ENCODE measurements at regions not wholly inside any gene's neighbourhood (a gene's known extent, or its start where the extent isn't known, plus 50 kb on each side); places are given as distances from the start of the nearest gene placed in this dataset.
"Not testable (repeated sequence)": the region's sequence is repeated elsewhere in the genome, so short reads cannot be mapped to it uniquely, and the experiment has no call there.

DNA sequence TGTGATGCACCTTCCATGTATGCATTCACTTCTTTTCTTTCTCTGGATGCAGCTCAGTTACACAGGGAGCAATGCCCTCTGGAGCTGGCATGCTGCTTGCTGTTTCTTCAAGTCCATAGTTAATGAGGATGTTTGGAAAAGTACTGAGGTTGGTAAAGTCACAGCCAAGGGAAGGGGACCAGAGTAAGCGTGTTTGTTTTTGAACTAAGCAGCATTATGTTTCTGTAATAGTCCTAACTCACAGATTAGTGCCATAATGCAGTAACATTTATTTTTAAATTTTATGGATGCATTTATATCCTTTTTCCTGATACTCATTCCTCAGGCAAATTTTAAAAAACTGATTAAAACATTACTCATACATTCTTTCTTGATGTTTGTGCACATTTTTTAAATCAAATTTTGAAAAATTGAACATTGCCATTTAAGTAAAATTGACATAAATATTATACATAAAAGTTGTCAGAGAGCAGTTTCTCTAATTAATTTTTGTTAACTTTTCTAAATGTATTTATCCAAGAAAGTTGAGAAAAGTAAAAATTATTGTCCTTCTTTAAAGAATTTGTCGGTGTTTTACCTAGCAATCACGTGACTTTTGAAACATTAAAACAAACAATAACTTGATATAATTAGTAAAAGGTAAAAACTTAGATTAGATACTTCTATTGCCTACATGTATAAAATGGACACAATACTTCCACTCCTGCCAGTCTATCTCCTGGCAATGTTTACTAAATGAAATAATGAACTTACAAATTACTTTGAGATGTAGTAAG, 659.6 kb upstream of the ANKRD30A start:
- intact Hi-C loops (cut with DNase I) = no loop called here
- DNase-seq = no peak
- 78 to 88% methylated on average over 3 of the region's 3 CpGs for WGBS, 2 donors

GRCh38 chr10:36464291-36464690, 661.1 kb upstream of the ANKRD30A start:
- no peak for DNase-seq
- Histone ChIP-seq H3K36me3 (no peaks in the 10 kb centered on the region), H3K4me3 (no peak overlapping the region), H3K27me3 (no peaks in the 10 kb centered on the region), H3K27ac (no peak overlapping the region), H3K4me1 (no peaks in the 10 kb centered on the region), H3K9me3 (no peaks in the 10 kb centered on the region)
- TF ChIP-seq, protein P1, sequence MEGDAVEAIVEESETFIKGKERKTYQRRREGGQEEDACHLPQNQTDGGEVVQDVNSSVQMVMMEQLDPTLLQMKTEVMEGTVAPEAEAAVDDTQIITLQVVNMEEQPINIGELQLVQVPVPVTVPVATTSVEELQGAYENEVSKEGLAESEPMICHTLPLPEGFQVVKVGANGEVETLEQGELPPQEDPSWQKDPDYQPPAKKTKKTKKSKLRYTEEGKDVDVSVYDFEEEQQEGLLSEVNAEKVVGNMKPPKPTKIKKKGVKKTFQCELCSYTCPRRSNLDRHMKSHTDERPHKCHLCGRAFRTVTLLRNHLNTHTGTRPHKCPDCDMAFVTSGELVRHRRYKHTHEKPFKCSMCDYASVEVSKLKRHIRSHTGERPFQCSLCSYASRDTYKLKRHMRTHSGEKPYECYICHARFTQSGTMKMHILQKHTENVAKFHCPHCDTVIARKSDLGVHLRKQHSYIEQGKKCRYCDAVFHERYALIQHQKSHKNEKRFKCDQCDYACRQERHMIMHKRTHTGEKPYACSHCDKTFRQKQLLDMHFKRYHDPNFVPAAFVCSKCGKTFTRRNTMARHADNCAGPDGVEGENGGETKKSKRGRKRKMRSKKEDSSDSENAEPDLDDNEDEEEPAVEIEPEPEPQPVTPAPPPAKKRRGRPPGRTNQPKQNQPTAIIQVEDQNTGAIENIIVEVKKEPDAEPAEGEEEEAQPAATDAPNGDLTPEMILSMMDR (IDR thresholded peaks at IDR 0.05) = no peak
- no peak for TF ChIP-seq POLR2A (IDR thresholded peaks at IDR 0.05)
- intact Hi-C loops (cut with DNase I) = no loop called here
- WGBS, 2 donors = 38 to 52% methylated on average over 1 of the region's 1 CpG

More for the DNA sequence above, 659.6 kb upstream of the ANKRD30A start:
- Histone ChIP-seq H3K4me3 (no peak overlapping the region), H3K9me3 (no peaks in the 10 kb centered on the region), H3K36me3 (no peaks in the 10 kb centered on the region), H3K27me3 (no peaks in the 10 kb centered on the region), H3K27ac (no peak overlapping the region), H3K4me1 (no peaks in the 10 kb centered on the region)
- TF ChIP-seq POLR2A (IDR thresholded peaks at IDR 0.05) = no peak
- TF ChIP-seq, protein P1 (IDR thresholded peaks at IDR 0.05) = no peak

DNA sequence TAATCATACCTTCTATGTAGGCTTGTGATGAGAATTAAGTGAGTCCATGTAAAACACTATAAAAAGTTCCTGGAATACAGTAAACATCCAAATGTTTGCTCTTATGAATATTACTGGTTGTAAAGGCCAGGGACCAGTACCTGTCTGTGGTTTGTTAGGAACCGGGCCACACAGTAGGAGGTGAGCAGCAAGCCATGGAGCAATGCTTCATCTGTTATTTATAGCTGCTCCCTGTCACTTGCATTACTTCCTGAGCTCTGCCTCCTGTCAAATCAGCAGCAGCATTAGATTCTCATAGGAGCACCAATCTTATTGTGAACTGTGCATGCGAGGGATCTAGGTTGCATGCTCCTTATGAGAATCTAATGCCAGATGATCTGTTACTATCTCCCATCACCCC, 662.0 kb upstream of the ANKRD30A start:
- H3K4me3 ChIP-seq = no peak overlapping the region
- no peaks in the 10 kb centered on the region for H3K9me3 ChIP-seq
- H3K27me3 ChIP-seq = no peaks in the 10 kb centered on the region
- DNase-seq = no peak
- H3K36me3 ChIP-seq = no peaks in the 10 kb centered on the region
- 82 to 83% methylated on average over 2 of the region's 2 CpGs for WGBS, 2 donors
- TF ChIP-seq, protein P1 (IDR thresholded peaks at IDR 0.05) = no peak
- TF ChIP-seq POLR2A (IDR thresholded peaks at IDR 0.05) = no peak
- no peak overlapping the region for H3K27ac ChIP-seq
- intact Hi-C loops (cut with DNase I) = no loop called here
- no peaks in the 10 kb centered on the region for H3K4me1 ChIP-seq

DNA sequence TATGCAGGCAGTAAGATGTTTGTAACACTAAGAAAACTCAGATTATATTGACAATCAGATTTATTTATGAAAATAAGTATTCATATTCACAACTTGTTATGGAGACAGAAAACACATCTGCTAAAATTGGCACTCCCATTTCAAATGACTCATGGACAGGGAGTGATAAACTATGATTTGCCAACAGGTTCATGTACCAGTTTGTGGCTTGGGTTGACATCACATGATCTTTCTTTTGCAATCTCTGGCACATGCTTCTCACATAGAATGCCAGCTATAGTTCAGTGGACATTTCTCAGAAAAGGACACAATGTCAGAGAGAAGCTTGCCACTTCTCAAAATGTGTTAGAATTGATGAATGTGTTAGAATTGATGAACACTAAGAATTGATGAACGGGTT, 663.2 kb upstream of the ANKRD30A start:
- no peak overlapping the region for H3K4me3 ChIP-seq
- H3K27ac ChIP-seq = no peak overlapping the region
- WGBS, 2 donors = 77 to 94% methylated on average over 1 of the region's 1 CpG
- intact Hi-C loops (cut with DNase I) = no loop called here
- no peaks in the 10 kb centered on the region for H3K9me3 ChIP-seq
- no peak for DNase-seq
- no peaks in the 10 kb centered on the region for H3K27me3 ChIP-seq
- H3K4me1 ChIP-seq = no peaks in the 10 kb centered on the region
- H3K36me3 ChIP-seq = no peaks in the 10 kb centered on the region
- TF ChIP-seq POLR2A (IDR thresholded peaks at IDR 0.05) = no peak
- TF ChIP-seq, protein P1 (IDR thresholded peaks at IDR 0.05) = no peak

DNA sequence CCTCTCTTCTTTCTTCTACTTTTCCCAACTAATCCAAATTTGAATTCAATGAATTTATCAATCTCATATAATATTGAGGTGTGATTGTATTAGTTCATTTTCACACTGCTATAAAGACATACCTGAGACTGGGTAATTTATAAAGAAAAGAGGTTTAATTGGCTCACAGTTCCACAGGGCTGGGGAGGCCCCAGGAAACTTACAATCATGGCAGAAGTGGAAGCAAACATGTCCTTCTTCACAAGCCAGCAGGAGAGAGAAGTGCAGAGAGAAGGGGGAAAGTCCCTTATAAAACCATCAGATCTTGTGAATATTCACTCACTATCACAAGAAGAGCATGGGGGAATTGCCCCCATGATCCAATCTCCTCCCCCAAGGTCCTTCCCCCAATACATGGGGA, 667.0 kb upstream of the ANKRD30A start:
- H3K36me3 ChIP-seq; H3K9me3 ChIP-seq; H3K27me3 ChIP-seq; DNase-seq; H3K4me1 ChIP-seq; H3K4me3 ChIP-seq; H3K27ac ChIP-seq; intact Hi-C loops (cut with DNase I): not testable (repeated sequence)

DNA sequence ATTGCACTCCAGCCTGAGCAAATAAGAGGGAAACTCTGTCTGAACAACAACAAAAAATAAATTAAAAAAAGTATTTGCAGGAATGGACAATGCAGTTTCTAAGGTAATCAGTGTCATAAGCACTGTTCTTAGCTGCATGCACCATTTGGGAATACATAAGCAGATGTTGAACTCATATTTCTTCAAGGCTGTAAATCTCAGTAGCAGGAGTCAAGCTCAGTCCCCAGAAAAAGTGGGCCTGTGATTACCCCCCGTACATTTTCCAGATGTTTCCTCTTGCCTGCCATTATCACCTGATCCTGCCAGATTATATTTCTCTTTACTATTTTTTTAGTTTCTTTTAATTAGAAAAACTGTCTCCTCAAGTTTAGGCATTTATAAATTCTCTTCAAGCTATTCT, 667.6 kb upstream of the ANKRD30A start:
- Histone ChIP-seq H3K27ac (no peak overlapping the region), H3K27me3 (no peaks in the 10 kb centered on the region), H3K4me1 (no peaks in the 10 kb centered on the region), H3K36me3 (no peaks in the 10 kb centered on the region), H3K9me3 (no peaks in the 10 kb centered on the region), H3K4me3 (no peak overlapping the region)
- 44 to 84% methylated on average over 1 of the region's 1 CpG for WGBS, 2 donors
- intact Hi-C loops (cut with DNase I) = no loop called here
- TF ChIP-seq, protein P1 (IDR thresholded peaks at IDR 0.05) = no peak
- no peak for TF ChIP-seq POLR2A (IDR thresholded peaks at IDR 0.05)
- DNase-seq = no peak
